HG02798 (cell line): ENCODE measurements at regions not wholly inside any gene's neighbourhood (a gene's known extent, or its start where the extent isn't known, plus 50 kb on each side); places are given as distances from the start of the nearest gene placed in this dataset.

Source experiments
- ATAC-seq: cut with Tn5 transposase; IDR thresholded peaks from one replicate; pipeline ENCODE4 v1.9.1; 2021; ENCODE audit warnings: mild to moderate bottlenecking; ENCODE audit not compliant: unreplicated experiment, poor library complexity

GRCh38 chr4:24705016-24705753 is 90.2 kb upstream of the SOD3 start:
- ATAC-seq: no peak

GRCh38 chr4:24713604-24714003 is 81.8 kb upstream of the SOD3 start:
- no peak for ATAC-seq

- ATAC-seq: no peak
Measured at GRCh38 chr4:24719615-24720014, 75.8 kb upstream of the SOD3 start.

GRCh38 chr4:24720436-24720835 is 74.9 kb upstream of the SOD3 start:
- no peak for ATAC-seq

- ATAC-seq: no peak
Measured at GRCh38 chr4:24720979-24721378, 74.4 kb upstream of the SOD3 start.

GRCh38 chr4:24722026-24722568 is 73.3 kb upstream of the SOD3 start:
- ATAC-seq: no peak

- ATAC-seq: no peak
Measured at GRCh38 chr4:24727390-24728224, 67.8 kb upstream of the SOD3 start.

GRCh38 chr4:24729119-24729730 is 66.1 kb upstream of the SOD3 start:
- no peak for ATAC-seq

DNA sequence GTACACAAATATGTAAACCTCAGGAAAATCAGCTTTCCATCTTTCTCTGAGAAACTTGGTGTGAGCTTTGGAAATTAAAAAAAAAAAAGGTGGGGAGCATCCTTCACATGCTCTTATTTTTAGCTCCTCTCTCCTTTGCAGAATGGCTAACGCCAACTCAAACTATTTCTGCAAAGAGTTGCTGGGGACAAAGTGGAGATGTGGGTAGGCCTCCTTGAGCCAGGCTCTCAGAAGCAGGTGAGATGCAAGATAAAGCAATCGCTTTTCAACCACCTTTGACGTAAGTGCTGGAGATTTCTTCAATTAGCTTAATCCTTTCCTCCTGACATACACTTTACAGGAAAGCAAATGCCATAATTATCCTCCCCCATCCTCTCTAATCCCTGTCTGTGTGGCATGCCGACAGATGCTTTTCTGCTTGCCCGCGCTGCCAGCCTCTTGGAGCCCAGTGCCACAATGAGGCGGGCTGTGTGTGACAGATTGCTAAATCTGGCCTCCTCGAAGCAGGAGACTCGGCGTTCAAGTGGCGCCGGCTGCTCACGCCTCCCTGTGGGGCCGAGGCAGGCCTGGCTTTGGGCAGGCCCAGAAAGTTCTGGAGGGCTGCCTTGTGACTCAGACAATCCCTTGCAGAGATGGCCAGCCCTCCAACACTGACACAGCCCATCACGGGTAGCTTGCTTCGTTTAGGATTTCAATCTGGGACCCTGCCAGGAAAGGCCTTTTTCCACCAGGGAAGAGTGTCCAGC is 64.9 kb upstream of the SOD3 start:
- ATAC-seq: no peak

DNA sequence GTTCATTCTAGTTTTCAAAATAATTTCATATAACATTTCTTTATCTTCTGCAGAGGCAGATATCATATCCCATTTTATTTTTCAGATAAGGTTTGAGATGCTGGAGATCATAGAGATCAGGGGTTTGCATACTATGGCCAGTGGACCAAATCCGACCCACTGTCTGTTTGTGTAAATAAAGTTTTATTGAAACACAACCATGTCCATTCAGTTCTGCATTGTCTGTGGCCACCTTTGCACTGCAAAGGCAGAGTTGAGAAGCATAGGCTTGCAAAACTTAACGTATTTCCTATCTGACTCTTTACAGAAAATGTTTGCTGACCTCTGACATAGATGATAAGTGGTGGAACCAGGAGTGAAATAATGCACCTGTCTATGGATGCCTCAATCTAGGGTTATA is 63.9 kb upstream of the SOD3 start:
- ATAC-seq: no peak

DNA sequence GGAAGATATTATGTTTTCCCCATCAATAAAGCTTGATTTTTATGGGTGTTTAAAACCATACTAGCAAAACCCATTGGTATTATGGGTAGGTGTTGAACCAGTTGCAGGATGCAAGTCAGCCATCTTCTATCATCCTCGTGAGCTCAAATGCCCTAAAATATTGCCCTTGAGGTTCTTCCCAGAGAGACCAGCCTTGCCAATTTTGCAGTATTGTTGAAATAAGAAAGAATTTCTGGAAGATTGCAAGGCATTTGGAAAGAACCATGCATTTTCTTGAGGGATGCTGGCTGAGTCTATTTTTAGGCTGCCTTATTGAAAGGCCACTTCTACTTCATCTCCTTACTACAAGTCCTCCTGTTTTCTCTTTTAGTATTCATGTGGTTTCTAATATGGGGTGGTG is 60.9 kb upstream of the SOD3 start:
- no peak for ATAC-seq

GRCh38 chr4:24736066-24736465 is 59.3 kb upstream of the SOD3 start:
- no peak for ATAC-seq

- ATAC-seq: no peak
Measured at GRCh38 chr4:24741910-24742309, 53.5 kb upstream of the SOD3 start.

DNA sequence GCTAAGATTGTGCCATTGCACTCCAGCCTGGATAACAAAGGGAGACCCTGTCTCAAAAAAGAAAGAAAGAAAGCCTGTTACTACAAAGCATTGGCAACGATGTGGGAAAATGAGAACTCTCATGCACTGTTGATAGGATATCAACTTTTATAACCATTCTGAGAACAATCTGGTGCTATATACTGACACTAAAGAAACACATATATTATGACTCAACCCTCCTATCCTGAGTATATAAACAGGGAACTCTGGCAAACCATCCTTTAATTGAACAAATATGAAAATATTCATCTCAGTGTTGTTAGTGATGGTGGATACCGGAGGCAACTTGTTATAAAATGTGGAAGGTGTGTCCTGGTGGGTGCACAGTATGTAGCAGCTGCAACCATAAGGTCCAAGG is 53.0 kb upstream of the SOD3 start:
- no peak for ATAC-seq

- ATAC-seq: no peak
Measured at GRCh38 chr4:24742773-24743172, 52.6 kb upstream of the SOD3 start.

DNA sequence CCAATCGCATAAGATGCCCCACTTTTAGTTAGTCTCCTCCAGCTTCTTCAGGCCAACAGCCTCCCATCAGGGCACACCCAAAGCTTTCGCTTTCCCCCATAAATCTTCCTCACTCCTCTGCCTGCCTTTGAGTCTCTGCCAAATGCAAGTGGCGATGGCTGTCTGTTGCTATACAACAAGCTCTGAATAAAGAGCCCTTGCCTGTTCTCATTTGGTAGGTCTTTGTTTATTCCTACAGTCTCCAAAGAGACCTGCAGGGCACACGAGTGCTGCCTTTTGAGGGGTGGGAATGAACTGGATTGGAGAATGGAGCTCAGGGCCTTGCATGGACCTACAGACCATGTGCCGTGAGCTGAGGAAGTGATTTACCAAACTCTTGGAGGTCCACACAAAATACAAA is 52.2 kb upstream of the SOD3 start:
- ATAC-seq: no peak

- no peak for ATAC-seq
Measured at GRCh38 chr4:24743927-24744326, 51.4 kb upstream of the SOD3 start.

DNA sequence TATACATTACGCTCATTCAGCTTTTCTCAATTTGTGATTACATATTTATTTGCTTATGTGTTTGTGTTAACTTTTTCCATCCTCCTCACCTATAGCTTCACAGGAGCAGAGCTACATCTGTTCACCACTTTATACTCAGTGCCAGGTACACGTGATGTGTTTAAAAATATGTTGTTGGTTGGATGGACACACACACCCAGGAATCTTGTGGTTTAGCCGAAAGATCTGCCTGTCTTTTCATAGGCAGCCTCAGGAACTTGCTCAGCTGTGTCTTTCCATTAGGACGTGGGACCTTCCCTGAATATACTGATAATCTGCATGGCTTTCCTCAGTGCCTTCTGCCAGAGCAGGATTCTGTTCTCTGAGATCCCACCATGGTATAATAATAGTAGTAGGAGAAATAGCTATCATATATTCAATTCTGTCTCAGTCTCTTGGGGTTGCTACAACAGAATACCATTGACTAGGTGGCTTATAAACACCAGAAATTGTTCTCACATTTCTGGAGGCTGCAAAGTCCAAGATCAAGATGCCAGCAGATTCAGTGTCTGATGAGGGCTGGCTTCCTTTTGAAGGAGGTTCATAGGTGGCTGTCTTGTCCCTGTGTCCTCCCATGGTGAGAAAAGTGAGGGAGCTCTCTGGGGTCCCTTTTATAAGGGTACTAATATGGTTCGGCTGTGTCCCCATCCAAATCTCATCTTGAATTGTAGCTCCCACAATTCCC is 50.0 kb upstream of the SOD3 start:
- no peak for ATAC-seq
